H9 (cell line): ENCODE measurements at regions not wholly inside any gene's neighbourhood (a gene's known extent, or its start where the extent isn't known, plus 50 kb on each side); places are given as distances from the start of the nearest gene placed in this dataset.
A peak's percentile ranks its signal among the peaks of the same experiment; 100 is the strongest.

Source experiments
- DNase-seq: peaks from one replicate; pipeline ENCODE4 v3.0.0-alpha.2; 2017
- H2AFZ ChIP-seq: one replicate; pipeline ENCODE4 v1.6.1; 2013; ENCODE audit warnings: mild to moderate bottlenecking, low read length, control low read depth, moderate library complexity
- H2AK5ac ChIP-seq: 2 replicates; pipeline ENCODE4 v1.6.1; 2013; ENCODE audit warnings: low read length, control low read depth, mixed read lengths; ENCODE audit not compliant: insufficient read length
- H2BK120ac ChIP-seq: one replicate; pipeline ENCODE4 v1.6.1; 2013; ENCODE audit warnings: low read depth, mild to moderate bottlenecking, low read length, control low read depth, inconsistent platforms; ENCODE audit not compliant: poor library complexity, severe bottlenecking
- H2BK12ac ChIP-seq: 2 replicates; pipeline ENCODE4 v1.6.1; 2013; ENCODE audit warnings: low read length, control low read depth, mixed read lengths, low read depth; ENCODE audit not compliant: insufficient read length
- H2BK15ac ChIP-seq: 2 replicates; pipeline ENCODE4 v1.6.1; 2013; ENCODE audit warnings: low read depth, low read length, control low read depth
- H2BK20ac ChIP-seq: one replicate; pipeline ENCODE4 v1.6.1; 2013; ENCODE audit warnings: low read depth, mild to moderate bottlenecking, low read length, control low read depth, inconsistent platforms; ENCODE audit not compliant: poor library complexity, severe bottlenecking
- H2BK5ac ChIP-seq: 2 replicates; pipeline ENCODE4 v1.6.1; 2013; ENCODE audit warnings: low read length, control low read depth, mixed read lengths; ENCODE audit not compliant: insufficient read length
- H3K14ac ChIP-seq: 2 replicates; pipeline ENCODE4 v1.6.1; 2013; ENCODE audit warnings: low read length, control low read depth; ENCODE audit not compliant: insufficient read depth
- H3K18ac ChIP-seq: 2 replicates; pipeline ENCODE4 v1.6.1; 2013; ENCODE audit warnings: low read depth, mild to moderate bottlenecking, mixed read lengths, low read length, control low read depth; ENCODE audit not compliant: insufficient read length
- H3K23ac ChIP-seq: 2 replicates; pipeline ENCODE4 v1.6.1; 2013; ENCODE audit warnings: low read length, control low read depth, mixed read lengths, low read depth; ENCODE audit not compliant: insufficient read length
- H3K23me2 ChIP-seq: 2 replicates; pipeline ENCODE4 v1.6.1; 2013; ENCODE audit warnings: low read depth, mild to moderate bottlenecking, mixed read lengths, low read length, control low read depth; ENCODE audit not compliant: insufficient read length, poor library complexity, severe bottlenecking
- H3K27ac ChIP-seq: 2 replicates; pipeline ENCODE4 v1.5.1; 2013; ENCODE audit warnings: low read length, control low read depth, mixed read lengths, low read depth; ENCODE audit not compliant: insufficient read length
- H3K27me3 ChIP-seq: 2 replicates; pipeline ENCODE4 v1.6.1; 2013; ENCODE audit warnings: low read length, control low read depth, inconsistent platforms; ENCODE audit not compliant: insufficient read depth
- H3K4ac ChIP-seq: 2 replicates; pipeline ENCODE4 v1.6.1; 2013; ENCODE audit warnings: low read depth, mild to moderate bottlenecking, control low read depth, inconsistent platforms, low read length, moderate library complexity
- H3K4me1 ChIP-seq: 2 replicates; pipeline ENCODE4 v1.6.1; 2013; ENCODE audit warnings: low read length, control low read depth, inconsistent platforms; ENCODE audit not compliant: insufficient read depth
- H3K4me2 ChIP-seq: 2 replicates; pipeline ENCODE4 v1.6.1; 2013; ENCODE audit warnings: low read length, control low read depth, mixed read lengths; ENCODE audit not compliant: insufficient read length, insufficient read depth
- H3K56ac ChIP-seq: 2 replicates; pipeline ENCODE4 v1.6.1; 2013; ENCODE audit warnings: low read depth, mild to moderate bottlenecking, mixed read lengths, low read length, control low read depth; ENCODE audit not compliant: insufficient read length
- H3K79me1 ChIP-seq: 2 replicates; pipeline ENCODE4 v1.6.1; 2013; ENCODE audit warnings: low read depth, mild to moderate bottlenecking, moderate library complexity, low read length, control low read depth, inconsistent platforms; ENCODE audit not compliant: insufficient read depth, poor library complexity, severe bottlenecking
- H3K79me2 ChIP-seq: 2 replicates; pipeline ENCODE4 v1.6.1; 2013; ENCODE audit warnings: low read length, control low read depth, inconsistent platforms; ENCODE audit not compliant: insufficient read depth
- H3K9ac ChIP-seq: 2 replicates; pipeline ENCODE4 v1.6.1; 2013; ENCODE audit warnings: low read length, control low read depth, mixed read lengths; ENCODE audit not compliant: insufficient read length; ENCODE audit errors: extremely low read depth
- H3K9me3 ChIP-seq: one replicate; pipeline ENCODE4 v1.6.1; 2013; ENCODE audit warnings: low read depth, low read length, inconsistent platforms; ENCODE audit not compliant: control insufficient read depth
- H3T11ph ChIP-seq: one replicate; pipeline ENCODE4 v1.6.1; 2013; ENCODE audit warnings: mild to moderate bottlenecking, low read length, control low read depth, inconsistent platforms
- H4K20me1 ChIP-seq: one replicate; pipeline ENCODE4 v1.6.1; 2013; ENCODE audit not compliant: control insufficient read depth, insufficient read length, insufficient read depth
- H4K5ac ChIP-seq: 2 replicates; pipeline ENCODE4 v1.6.1; 2013; ENCODE audit warnings: low read depth, mild to moderate bottlenecking, mixed read lengths, low read length, control low read depth; ENCODE audit not compliant: insufficient read length
- H4K8ac ChIP-seq: replicated peaks from 2 replicates; pipeline ENCODE4 v1.6.1; 2013; ENCODE audit warnings: low read length, control low read depth, mixed read lengths, low read depth; ENCODE audit not compliant: insufficient read length
- H4K91ac ChIP-seq: 2 replicates; pipeline ENCODE4 v1.6.1; 2013; ENCODE audit warnings: low read depth, mild to moderate bottlenecking, moderate library complexity, mixed read lengths, low read length, control low read depth; ENCODE audit not compliant: insufficient read length
- H3K27ac Mint-ChIP-seq, 3 experiments: 2 replicates in 2 of 3; 3 replicates in 1 of 3; pipeline ENCODE4 v1.8.0; 2020 to 2021; ENCODE audit warnings: mixed read lengths in 3 of 3, mild to moderate bottlenecking in 1 of 3, moderate library complexity in 1 of 3
- H3K27me3 Mint-ChIP-seq: 2 replicates; pipeline ENCODE4 v1.8.0; 2021; ENCODE audit warnings: low read depth, mild to moderate bottlenecking, moderate library complexity, mixed read lengths
- H3K36me3 Mint-ChIP-seq, 3 experiments: 2 replicates in 2 of 3; 3 replicates in 1 of 3; pipeline ENCODE4 v1.8.0; 2020 to 2021; ENCODE audit warnings: low read depth in 3 of 3, mixed read lengths in 3 of 3; ENCODE audit not compliant: insufficient read depth in 1 of 3
- H3K4me1 Mint-ChIP-seq, 2 experiments: 2 replicates each; pipeline ENCODE4 v1.8.0; 2020; ENCODE audit warnings: mixed read lengths in 2 of 2
- H3K4me3 Mint-ChIP-seq, 2 experiments: 2 replicates in 1 of 2; 3 replicates in 1 of 2; pipeline ENCODE4 v1.8.0; 2020 to 2021; ENCODE audit warnings: mild to moderate bottlenecking in 2 of 2, mixed read lengths in 2 of 2, moderate library complexity in 1 of 2
- H3K9me3 Mint-ChIP-seq, 2 experiments: 2 replicates in 1 of 2; 3 replicates in 1 of 2; pipeline ENCODE4 v1.8.0; 2020; ENCODE audit warnings: mild to moderate bottlenecking in 2 of 2, mixed read lengths in 2 of 2, moderate library complexity in 1 of 2
- CTCF ChIP-seq: fragments of 200-600 bp; sonication (generic); conservative IDR thresholded peaks from 3 replicates; pipeline ENCODE4 v1.8.0; 2021; ENCODE audit warnings: antibody characterized with exemption, mild to moderate bottlenecking
- WGBS: extraction: QIAGEN DNeasy Blood & Tissue Kit; methylation state at CpG from one replicate; pipeline ENCODE4 v1.1.7; 2013; ENCODE audit warnings: missing lambda C conversion rate, low lambda C conversion rate, mixed read lengths; ENCODE audit not compliant: insufficient read length; ENCODE audit errors: extremely low coverage; 5-methylcytosine and 5-hydroxymethylcytosine counted together

DNA sequence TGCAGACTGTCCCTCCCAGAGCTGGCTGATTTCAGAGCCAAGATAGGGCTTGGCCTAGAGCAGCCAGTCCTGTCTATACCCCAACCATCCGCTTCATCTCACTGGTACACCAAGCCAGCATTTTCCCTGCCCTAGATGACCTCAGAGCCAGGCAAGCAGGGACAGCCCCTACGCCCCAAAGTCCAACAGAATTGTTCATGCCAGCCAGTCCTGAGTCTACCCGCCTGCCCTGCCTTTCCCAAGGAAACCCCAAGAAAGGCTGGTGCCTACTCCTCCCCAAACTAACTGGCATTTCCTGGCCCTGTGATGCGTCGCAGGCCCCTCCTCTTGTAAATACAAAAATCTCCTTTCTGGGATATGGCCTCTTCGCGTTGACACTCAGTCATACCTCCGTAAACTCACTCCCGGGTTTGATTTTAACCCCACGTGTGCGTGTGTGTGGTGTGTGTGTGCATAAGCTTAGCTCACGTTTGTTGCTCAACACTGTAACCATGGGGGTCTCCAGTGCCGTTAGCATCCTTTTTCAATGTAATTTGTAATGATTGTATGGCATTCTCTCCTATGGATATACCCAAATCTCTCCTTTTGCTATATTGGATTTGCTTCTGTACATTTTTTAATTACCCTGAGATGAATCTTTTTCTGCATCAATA is 75.3 kb downstream of the SIK1 start:
- no peak overlapping the region for H3K4ac ChIP-seq
- H3K36me3 Mint-ChIP-seq, result no peaks in the 10 kb centered on the region
- H3K27me3 Mint-ChIP-seq, result no peaks in the 10 kb centered on the region; the same call in 1 of the 2 replicates
- DNase-seq, result no peak
- no peak overlapping the region for H2BK12ac ChIP-seq
- H3K27me3 ChIP-seq, result no peaks in the 10 kb centered on the region
- H4K91ac ChIP-seq, result no peak overlapping the region
- H3K79me1 ChIP-seq, result no peaks in the 10 kb centered on the region
- H2BK20ac ChIP-seq, result no peak overlapping the region
- no peak overlapping the region; the same call in 1 of the 2 replicates for H3K14ac ChIP-seq
- no peak overlapping the region for H3K23ac ChIP-seq
- no peak overlapping the region for H4K8ac ChIP-seq
- H3K56ac ChIP-seq, result no peak overlapping the region
- no peak overlapping the region for H4K5ac ChIP-seq
- no peak overlapping the region for H3T11ph ChIP-seq
- H2AFZ ChIP-seq, result no peak overlapping the region
- H2BK5ac ChIP-seq, result no peak overlapping the region
- no peak overlapping the region; a peak in 1 of 5 replicates for H3K4me3 Mint-ChIP-seq
- H3K27ac ChIP-seq, result no peak overlapping the region
- H3K4me1 Mint-ChIP-seq, result peaks cover 3 to 27% of the 10 kb centered on the region in 2 experiments; a peak in 2 of 4 replicates
- H3K27ac Mint-ChIP-seq, result peak overlapping the region in 2 of 3 experiments; percentile 49 to 76; a peak in 2 of 7 replicates
- no peak for TF ChIP-seq CTCF
- no peak overlapping the region for H3K4me2 ChIP-seq
- no peak overlapping the region for H2BK15ac ChIP-seq
- no peaks in the 10 kb centered on the region for H3K23me2 ChIP-seq
- H2BK120ac ChIP-seq, result no peak overlapping the region
- H3K9ac ChIP-seq, result no peak overlapping the region
- no peaks in the 10 kb centered on the region for H3K9me3 ChIP-seq
- H3K4me1 ChIP-seq, result no peaks in the 10 kb centered on the region
- H2AK5ac ChIP-seq, result no peak overlapping the region
- no peak overlapping the region for H3K18ac ChIP-seq
- no peaks in the 10 kb centered on the region for H4K20me1 ChIP-seq
- H3K9me3 Mint-ChIP-seq, result no peaks in the 10 kb centered on the region
- no peaks in the 10 kb centered on the region for H3K79me2 ChIP-seq
- WGBS, result no CpG with 5 or more reads among the region's 13 CpGs
